HEK293 (cell line): ENCODE measurements at regions not wholly inside any gene's neighbourhood (a gene's known extent, or its start where the extent isn't known, plus 50 kb on each side); places are given as distances from the start of the nearest gene placed in this dataset.

Experiments used
- CTCF ChIA-PET: fragments of 350-600 bp; formaldehyde crosslinking; extraction: SDS; loops from one replicate; lab custom pipeline; 2021; ENCODE audit warnings: antibody characterized with exemption; lab: Yijun Ruan, JAX
- POLR2A ChIA-PET: fragments of 300-600 bp; formaldehyde crosslinking; extraction: SDS; loops from one replicate; lab custom pipeline; 2020; ENCODE audit warnings: antibody characterized with exemption, inconsistent platforms; lab: Yijun Ruan, JAX
- H3K27ac ChIP-seq: fragments of 200-500 bp; sonication (Bioruptor generic); 2 replicates; pipeline ENCODE4 v1.5.1; 2014; ENCODE audit warnings: low read depth, low read length, control low read depth, inconsistent platforms; ENCODE audit errors: extremely low read depth
- H3K36me3 ChIP-seq, 2 experiments: fragments of 200-500 bp in 1 of 2; sonication (Bioruptor generic) in 1 of 2; 1 replicate in 1 of 2; 2 replicates in 1 of 2; pipeline ENCODE4 v1.5.1; 2014 to 2017; ENCODE audit warnings: inconsistent platforms in 2 of 2, low read length in 2 of 2; ENCODE audit not compliant: control insufficient read depth in 2 of 2, insufficient read depth in 1 of 2
- H3K4me1 ChIP-seq: fragments of 200-500 bp; sonication (Bioruptor generic); 2 replicates; pipeline ENCODE4 v1.5.1; 2014; ENCODE audit warnings: mild to moderate bottlenecking, low read length, inconsistent platforms; ENCODE audit not compliant: control insufficient read depth, insufficient read depth
- H3K4me3 ChIP-seq: 2 replicates; pipeline ENCODE4 v1.5.1; 2011; ENCODE audit warnings: low read depth, mild to moderate bottlenecking, control low read depth, low read length, moderate library complexity
- H3K9me3 ChIP-seq: fragments of 200-500 bp; sonication (Bioruptor generic); 2 replicates; pipeline ENCODE4 v1.5.1; 2014; ENCODE audit warnings: low read depth, low read length, inconsistent platforms; ENCODE audit not compliant: control insufficient read depth, insufficient read depth
- GLI4 ChIP-seq: fragments of 450-650 bp; formaldehyde crosslinking; IDR thresholded peaks from 2 replicates; pipeline ENCODE4 v1.5.1; 2016; ENCODE audit warnings: missing biosample characterization, missing genetic modification characterization
- MEIS1 ChIP-seq: sonication (generic); formaldehyde crosslinking; IDR thresholded peaks from 2 replicates; pipeline ENCODE4 v1.8.1; 2022; ENCODE audit warnings: missing genetic modification reagents, mild to moderate bottlenecking, borderline replicate concordance
- OVOL3 ChIP-seq: fragments of 450-650 bp; formaldehyde crosslinking; IDR thresholded peaks from 2 replicates; pipeline ENCODE4 v1.5.1; 2016; ENCODE audit warnings: missing biosample characterization, missing genetic modification characterization
- PRDM2 ChIP-seq: fragments of 450-650 bp; formaldehyde crosslinking; IDR thresholded peaks from 2 replicates; pipeline ENCODE4 v1.5.1; 2016; ENCODE audit warnings: missing biosample characterization, missing genetic modification characterization, borderline replicate concordance
- SETDB1 ChIP-seq: IDR thresholded peaks from one replicate; pipeline ENCODE4 v1.6.1; 2017; ENCODE audit warnings: mild to moderate bottlenecking, low read length, moderate library complexity, mixed read lengths; ENCODE audit not compliant: insufficient read length
- TRIM28 ChIP-seq: IDR thresholded peaks from 2 replicates; pipeline ENCODE4 v1.6.1; 2011; ENCODE audit warnings: low read length, control low read depth, borderline replicate concordance
- ZBTB10 ChIP-seq: fragments of 450-650 bp; formaldehyde crosslinking; IDR thresholded peaks from 2 replicates; pipeline ENCODE4 v1.5.1; 2016; ENCODE audit warnings: missing biosample characterization, missing genetic modification characterization
- ZFHX2 ChIP-seq: fragments of 450-650 bp; formaldehyde crosslinking; conservative IDR thresholded peaks from 2 replicates; pipeline ENCODE4 v1.5.1; 2016; ENCODE audit warnings: missing biosample characterization, missing genetic modification characterization
- ZNF132 ChIP-seq: fragments of 450-650 bp; formaldehyde crosslinking; IDR thresholded peaks from 2 replicates; pipeline ENCODE4 v1.5.1; 2017; ENCODE audit warnings: missing biosample characterization, missing genetic modification characterization, borderline replicate concordance
- ZNF140 ChIP-seq: fragments of 450-650 bp; formaldehyde crosslinking; IDR thresholded peaks from 2 replicates; pipeline ENCODE4 v1.5.1; 2016; ENCODE audit warnings: missing biosample characterization, missing genetic modification characterization
- ZNF266 ChIP-seq: fragments of 450-650 bp; formaldehyde crosslinking; IDR thresholded peaks from 2 replicates; pipeline ENCODE4 v1.5.1; 2016; ENCODE audit warnings: missing biosample characterization, missing genetic modification characterization, low read depth
- ZNF292 ChIP-seq: fragments of 450-650 bp; formaldehyde crosslinking; IDR thresholded peaks from 2 replicates; pipeline ENCODE4 v1.5.1; 2016; ENCODE audit warnings: low read depth, missing biosample characterization, missing genetic modification characterization, borderline replicate concordance
- ZNF423 ChIP-seq: fragments of 450-650 bp; formaldehyde crosslinking; IDR thresholded peaks from 2 replicates; pipeline ENCODE4 v1.5.1; 2016; ENCODE audit warnings: missing biosample characterization, missing genetic modification characterization
- ZNF560 ChIP-seq: fragments of 450-650 bp; formaldehyde crosslinking; IDR thresholded peaks from 2 replicates; pipeline ENCODE4 v1.5.1; 2017; ENCODE audit warnings: missing biosample characterization, missing genetic modification characterization, borderline replicate concordance
- ZNF580 ChIP-seq: fragments of 450-650 bp; formaldehyde crosslinking; IDR thresholded peaks from 2 replicates; pipeline ENCODE4 v1.5.1; 2016; ENCODE audit warnings: missing biosample characterization, missing genetic modification characterization
- ZNF664 ChIP-seq: fragments of 450-650 bp; formaldehyde crosslinking; IDR thresholded peaks from 2 replicates; pipeline ENCODE4 v1.5.1; 2016; ENCODE audit warnings: missing biosample characterization, missing genetic modification characterization
- ZNF704 ChIP-seq: fragments of 450-650 bp; formaldehyde crosslinking; IDR thresholded peaks from 2 replicates; pipeline ENCODE4 v1.5.1; 2016; ENCODE audit warnings: missing biosample characterization, missing genetic modification characterization
- ZNF843 ChIP-seq: fragments of 450-650 bp; formaldehyde crosslinking; IDR thresholded peaks from 2 replicates; pipeline ENCODE4 v1.5.1; 2016; ENCODE audit warnings: missing biosample characterization, missing genetic modification characterization

GRCh38 chr5:145203193-145203592, 631.9 kb downstream of the PRELID2 start (continued):
- no peak for TF ChIP-seq ZNF580 (tag by site-specific recombination)
- TF ChIP-seq PRDM2 (tag by site-specific recombination) = no peak
- TF ChIP-seq TRIM28 = no peak
- no peak for TF ChIP-seq ZBTB10 (tag by site-specific recombination)
- TF ChIP-seq ZNF843 (tag by site-specific recombination) = no peak
- TF ChIP-seq ZNF266 (tag by site-specific recombination) = no peak
- TF ChIP-seq GLI4 = no peak
- TF ChIP-seq MEIS1 (CRISPR knock-in tag) = no peak
- TF ChIP-seq, all 188 proteins: peak for 0

GRCh38 chr5:145198525-145199260, 636.4 kb downstream of the PRELID2 start:
- CTCF ChIA-PET = interaction anchor here (0.5 kb wide), 1 partner anchor 649 kb away, joined by 4 read pairs; no protein-coding TSS in a partner anchor
- Histone ChIP-seq H3K36me3 (no peaks in the 10 kb centered on the region), H3K4me3 (no peak overlapping the region), H3K27ac (no peak overlapping the region), H3K9me3 (no peaks in the 10 kb centered on the region), H3K4me1 (no peaks in the 10 kb centered on the region)
- POLR2A ChIA-PET = no interaction called here
- TF ChIP-seq ZNF664 (tag by site-specific recombination) (no peak), SETDB1 (no peak), MEIS1 (CRISPR knock-in tag) (no peak), ZNF140 (tag by site-specific recombination) (no peak), ZNF704 (tag by site-specific recombination) (no peak), ZFHX2 (tag by site-specific recombination) (no peak), ZNF292 (no peak), ZNF560 (no peak), OVOL3 (no peak), ZNF423 (no peak), ZNF132 (no peak)
